HepG2 (cell line): ENCODE measurements at regions not wholly inside any gene's neighbourhood (a gene's known extent, or its start where the extent isn't known, plus 50 kb on each side); places are given as distances from the start of the nearest gene placed in this dataset.

Experiments used
- ATAC-seq: fragments of 200-7000 bp; cut with Tn5 transposase; 3 replicates; pipeline ENCODE4 v1.9.1; 2020; ENCODE audit warnings: mild to moderate bottlenecking, moderate library complexity
- BruUV-seq: library from RNA; stranded (reverse); fragments of 400-500 nt; replicated peaks from 2 replicates; lab custom pipeline; 2021; lab: Mats Ljungman, UMichigan
- CTCF ChIA-PET: fragments of 300-600 bp; formaldehyde crosslinking; extraction: SDS; loops from one replicate; lab custom pipeline; 2021; ENCODE audit warnings: low total read pairs, inconsistent platforms, low intra/inter-chr PET ratio; lab: Yijun Ruan, JAX
- POLR2A ChIA-PET: fragments of 350-600 bp; sonication (Branson Sonifier 250); formaldehyde crosslinking; loops from one replicate; lab custom pipeline; 2020; ENCODE audit warnings: antibody characterized with exemption, inconsistent platforms; lab: Yijun Ruan, JAX
- DNase-seq: peaks from one replicate; pipeline ENCODE4 v3.0.0-alpha.2; 2015; ENCODE audit warnings: low spot score
- FAIRE-seq: peaks from 3 replicates; lab custom pipeline; 2011; peaks lifted over from hg19 to GRCh38; lab: Jason Lieb, UNC
- H2AFZ ChIP-seq: one replicate; pipeline ENCODE4 v1.6.1; 2011; ENCODE audit warnings: low read length, inconsistent platforms
- H3K27ac ChIP-seq: fragments of 300-600 bp; 3 replicates; pipeline ENCODE4 v1.8.0; 2011; ENCODE audit warnings: mixed run types, mild to moderate bottlenecking, mixed read lengths, low read length, inconsistent platforms; ENCODE audit not compliant: insufficient read depth; ENCODE audit errors: extremely low read length
- H3K27me3 ChIP-seq, 2 experiments: fragments of 200-600 bp in 1 of 2; 2 replicates in 1 of 2; 3 replicates in 1 of 2; pipeline versions ENCODE4 v1.6.0 to v1.8.0; 2011; ENCODE audit warnings: low read length in 2 of 2, mild to moderate bottlenecking in 2 of 2, moderate library complexity in 2 of 2, inconsistent platforms in 1 of 2; ENCODE audit not compliant: insufficient read depth in 2 of 2, control insufficient read depth in 1 of 2
- H3K36me3 ChIP-seq, 2 experiments: fragments of 200-600 bp in 1 of 2; replicated peaks in 1 of 2; 2 replicates in 1 of 2; 3 replicates in 1 of 2; pipeline versions ENCODE4 v1.5.1 to v1.8.0; 2011; ENCODE audit warnings: low read length in 2 of 2, inconsistent platforms in 1 of 2; ENCODE audit not compliant: insufficient read depth in 2 of 2, control insufficient read depth in 1 of 2
- H3K4me1 ChIP-seq: 2 replicates; pipeline ENCODE4 v1.5.1; 2012; ENCODE audit warnings: low read length, inconsistent platforms; ENCODE audit not compliant: insufficient read depth
- H3K4me2 ChIP-seq: 2 replicates; pipeline ENCODE4 v1.6.0; 2011; ENCODE audit warnings: low read depth, low read length, inconsistent platforms
- H3K4me3 ChIP-seq, 3 experiments: fragments of 200-600 bp in 1 of 3; sonication (generic), shearing (Covaris generic) in 1 of 3; replicated peaks in 1 of 3; 2 replicates each; pipeline ENCODE4 v1.5.1; 2011 to 2016; ENCODE audit warnings: low read length in 3 of 3, inconsistent platforms in 2 of 3, low read depth in 2 of 3, mild to moderate bottlenecking in 2 of 3, control low read depth in 1 of 3, mixed read lengths in 1 of 3; ENCODE audit not compliant: insufficient read depth in 1 of 3
- H3K79me2 ChIP-seq: one replicate; pipeline ENCODE4 v1.6.1; 2011; ENCODE audit warnings: low read length, inconsistent platforms; ENCODE audit not compliant: insufficient read depth
- H3K9ac ChIP-seq: 2 replicates; pipeline ENCODE4 v1.6.0; 2011; ENCODE audit warnings: mild to moderate bottlenecking, low read depth, low read length, inconsistent platforms; ENCODE audit not compliant: insufficient read depth
- H3K9me3 ChIP-seq: 2 replicates; pipeline ENCODE4 v1.5.1; 2012; ENCODE audit warnings: mild to moderate bottlenecking, low read length
- H4K20me1 ChIP-seq: 2 replicates; pipeline ENCODE4 v1.6.0; 2011; ENCODE audit warnings: inconsistent platforms, mild to moderate bottlenecking, low read length, moderate library complexity; ENCODE audit not compliant: insufficient read depth
- BCLAF1 ChIP-seq: fragments of 450-650 bp; IDR thresholded peaks from 2 replicates; pipeline ENCODE4 v1.6.1; 2017; ENCODE audit warnings: mild to moderate bottlenecking
- POLR2AphosphoS5 ChIP-seq: IDR thresholded peaks from 2 replicates; pipeline ENCODE4 v1.6.1; 2012; ENCODE audit warnings: low read depth, low read length
- SALL2 ChIP-seq: sonication (generic); formaldehyde crosslinking; IDR thresholded peaks from 2 replicates; pipeline ENCODE4 v1.8.1; 2023; ENCODE audit warnings: mild to moderate bottlenecking, missing genetic modification reagents, inconsistent platforms
- SRF ChIP-seq: IDR thresholded peaks from 2 replicates; pipeline ENCODE4 v1.6.1; 2011; ENCODE audit warnings: mild to moderate bottlenecking, low read depth, low read length, moderate library complexity
- TBX3 ChIP-seq: fragments of 450-650 bp; IDR thresholded peaks from 2 replicates; pipeline ENCODE4 v1.6.1; 2017; ENCODE audit warnings: antibody characterized with exemption, mild to moderate bottlenecking, inconsistent platforms, borderline replicate concordance
- ZBTB46 ChIP-seq: sonication (generic); formaldehyde crosslinking; IDR thresholded peaks from 2 replicates; pipeline ENCODE4 v1.4.0; 2020; ENCODE audit warnings: mild to moderate bottlenecking, missing genetic modification reagents, borderline replicate concordance
- ZNF205 ChIP-seq: IDR thresholded peaks from 2 replicates; pipeline ENCODE4 v1.6.1; 2018; ENCODE audit warnings: missing biosample characterization, missing genetic modification reagents
- ZNF563 ChIP-seq: sonication (generic); formaldehyde crosslinking; IDR thresholded peaks from 2 replicates; pipeline ENCODE4 v1.8.0; 2022; ENCODE audit warnings: mild to moderate bottlenecking, moderate library complexity, missing genetic modification reagents
- ZNF598 ChIP-seq: sonication (generic); formaldehyde crosslinking; IDR thresholded peaks from 2 replicates; pipeline ENCODE4 v1.5.1; 2020; ENCODE audit warnings: mild to moderate bottlenecking, missing genetic modification reagents, borderline replicate concordance
- in situ Hi-C: cut with HindIII; loops from 2 replicates; pipeline ENCODE4 v1.10.0; 2017; ENCODE audit warnings: low pct_unique_long_range_greater_than_20kb; ENCODE audit not compliant: extremely low pct_ligation_motif_present
- intact Hi-C: fragments of 100-400 bp; cut with micrococcal nuclease; formaldehyde crosslinking; loops from one replicate; pipeline ENCODE4 v1.10.0; 2022; ENCODE audit not compliant: unreplicated experiment

- FAIRE-seq: no peak
- Histone ChIP-seq H3K4me2 (no peak overlapping the region), H4K20me1 (no peaks in the 10 kb centered on the region), H3K27me3 (no peaks in the 10 kb centered on the region), H3K9me3 (no peaks in the 10 kb centered on the region), H3K9ac (no peak overlapping the region), H2AFZ (no peak overlapping the region), H3K79me2 (no peaks in the 10 kb centered on the region), H3K4me3 (no peak overlapping the region), H3K27ac (no peak overlapping the region), H3K36me3 (no peaks in the 10 kb centered on the region), H3K4me1 (no peaks in the 10 kb centered on the region)
- POLR2A ChIA-PET: no interaction called here
- no peak for DNase-seq
- in situ Hi-C loops: no loop called here
- ATAC-seq: no peak
- intact Hi-C loops: no loop called here
- CTCF ChIA-PET: no interaction called here
- TF ChIP-seq SRF (no peak), ZNF563 (CRISPR knock-in tag) (no peak), TBX3 (no peak), ZNF598 (CRISPR knock-in tag) (no peak), POLR2AphosphoS5 (no peak), ZBTB46 (no peak), BCLAF1 (no peak), ZNF205 (CRISPR knock-in tag) (no peak), SALL2 (CRISPR knock-in tag) (no peak)
- BruUV-seq: no TSS peak
These were observed 76.9 kb upstream of the WARS2 start for GRCh38 chr1:119217309-119217828.
